ENCODE measurements at regions not wholly inside any gene's neighbourhood (a gene's known extent, or its start where the extent isn't known, plus 50 kb on each side); places are given as distances from the start of the nearest gene placed in this dataset.
"Not testable (repeated sequence)": the region's sequence is repeated elsewhere in the genome, so short reads cannot be mapped to it uniquely, and the experiment has no call there.

- DNase-seq (ENCODE audit: low read depth in 3 of 3, low spot score in 1 of 3): no peak
These were observed 262.5 kb downstream of the SOX2 start for GRCh38 chr3:181974198-181974597.

- DNase-seq (ENCODE audit: low read depth in 3 of 3, low spot score in 1 of 3): no peak
These were observed 264.8 kb downstream of the SOX2 start for GRCh38 chr3:181976526-181976925.

GRCh38 chr3:181985386-181985785 is 273.7 kb downstream of the SOX2 start:
- no peak for DNase-seq (ENCODE audit: low read depth in 3 of 3, low spot score in 1 of 3)

- DNase-seq (ENCODE audit: low read depth in 3 of 3, low spot score in 1 of 3): no peak
These were observed 276.0 kb downstream of the SOX2 start for GRCh38 chr3:181987736-181988135.

- no peak for DNase-seq (ENCODE audit: low read depth in 3 of 3, low spot score in 1 of 3)
These were observed 287.1 kb downstream of the SOX2 start for GRCh38 chr3:181998828-181999227.

GRCh38 chr3:181999314-181999713 is 287.6 kb downstream of the SOX2 start:
- no peak for DNase-seq (ENCODE audit: low read depth in 3 of 3, low spot score in 1 of 3)

- DNase-seq (ENCODE audit: low read depth in 3 of 3, low spot score in 1 of 3): no peak
These were observed 288.7 kb downstream of the SOX2 start for GRCh38 chr3:182000447-182000846.

GRCh38 chr3:182005219-182005618 is 293.5 kb downstream of the SOX2 start:
- no peak for DNase-seq (ENCODE audit: low read depth in 3 of 3, low spot score in 1 of 3)

- no peak for DNase-seq (ENCODE audit: low read depth in 3 of 3, low spot score in 1 of 3)
These were observed 294.0 kb downstream of the SOX2 start for GRCh38 chr3:182005701-182006100.

- no peak for DNase-seq (ENCODE audit: low read depth in 3 of 3, low spot score in 1 of 3)
These were observed 294.7 kb downstream of the SOX2 start for GRCh38 chr3:182006431-182006830.

- DNase-seq (ENCODE audit: low read depth in 3 of 3, low spot score in 1 of 3): no peak
These were observed 295.7 kb downstream of the SOX2 start for GRCh38 chr3:182007441-182007840.

- DNase-seq (ENCODE audit: low read depth in 3 of 3, low spot score in 1 of 3): no peak
These were observed 306.6 kb downstream of the SOX2 start for GRCh38 chr3:182018361-182018760.

GRCh38 chr3:182019926-182020325 is 308.2 kb downstream of the SOX2 start:
- no peak for DNase-seq (ENCODE audit: low read depth in 3 of 3, low spot score in 1 of 3)

GRCh38 chr3:182023843-182024242 is 312.1 kb downstream of the SOX2 start:
- no peak for DNase-seq (ENCODE audit: low read depth in 3 of 3, low spot score in 1 of 3)

GRCh38 chr3:182027366-182027765 is 315.6 kb downstream of the SOX2 start:
- no peak for DNase-seq (ENCODE audit: low read depth in 3 of 3, low spot score in 1 of 3)

- no peak for DNase-seq (ENCODE audit: low read depth in 3 of 3, low spot score in 1 of 3)
These were observed 316.4 kb downstream of the SOX2 start for GRCh38 chr3:182028081-182028480.

- not testable (repeated sequence) for DNase-seq (ENCODE audit: low read depth in 3 of 3, low spot score in 1 of 3)
These were observed 322.5 kb downstream of the SOX2 start for GRCh38 chr3:182034231-182034630.

GRCh38 chr3:182035324-182035723 is 323.6 kb downstream of the SOX2 start:
- DNase-seq (ENCODE audit: low read depth in 3 of 3, low spot score in 1 of 3): no peak

- no peak for DNase-seq (ENCODE audit: low read depth in 3 of 3, low spot score in 1 of 3)
These were observed 324.7 kb downstream of the SOX2 start for GRCh38 chr3:182036382-182036781.

GRCh38 chr3:182041668-182042291 is 330.1 kb downstream of the SOX2 start:
- DNase-seq (ENCODE audit: low read depth in 3 of 3, low spot score in 1 of 3): no peak

- DNase-seq (ENCODE audit: low read depth in 3 of 3, low spot score in 1 of 3): no peak
These were observed 334.0 kb downstream of the SOX2 start for GRCh38 chr3:182045736-182046135.

- DNase-seq (ENCODE audit: low read depth in 3 of 3, low spot score in 1 of 3): no peak
These were observed 334.5 kb downstream of the SOX2 start for GRCh38 chr3:182046166-182046764.

GRCh38 chr3:182050932-182051331 is 339.2 kb downstream of the SOX2 start:
- no peak for DNase-seq (ENCODE audit: low read depth in 3 of 3, low spot score in 1 of 3)
